Umbilical cord (tissue), 1 donor: ENCODE measurements at regions not wholly inside any gene's neighbourhood (a gene's known extent, or its start where the extent isn't known, plus 50 kb on each side); places are given as distances from the start of the nearest gene placed in this dataset.
A peak's percentile ranks its signal among the peaks of the same experiment; 100 is the strongest.

Experiments used
- DNase-seq: peaks from one replicate; pipeline ENCODE4 v3.0.0-alpha.2; 2015; ENCODE audit warnings: low spot score

- DNase-seq = no peak
These were observed 61.6 kb downstream of the LSM5 start for GRCh38 chr7:32428546-32428945.

GRCh38 chr7:32427769-32428291, 62.4 kb downstream of the LSM5 start:
- peak; percentile 70 for DNase-seq

- DNase-seq = no peak
These were observed 73.3 kb downstream of the LSM5 start for GRCh38 chr7:32416846-32417245.

- no peak for DNase-seq
These were observed 74.2 kb downstream of the LSM5 start for GRCh38 chr7:32415936-32416335.

- DNase-seq = no peak
These were observed 74.7 kb downstream of the LSM5 start for GRCh38 chr7:32415519-32415918.

- no peak for DNase-seq
These were observed 77.7 kb downstream of the LSM5 start for GRCh38 chr7:32412471-32412870.

GRCh38 chr7:32410545-32410944, 79.6 kb downstream of the LSM5 start:
- no peak for DNase-seq

- DNase-seq = no peak
These were observed 83.8 kb downstream of the LSM5 start for GRCh38 chr7:32406386-32406785.

- no peak for DNase-seq
These were observed 86.5 kb downstream of the LSM5 start for GRCh38 chr7:32403463-32404229.

GRCh38 chr7:32400676-32401075, 89.5 kb downstream of the LSM5 start:
- DNase-seq = no peak

GRCh38 chr7:32399311-32399710, 90.9 kb downstream of the LSM5 start:
- no peak for DNase-seq

GRCh38 chr7:32395168-32395567, 95.0 kb downstream of the LSM5 start:
- DNase-seq = no peak

GRCh38 chr7:32393861-32394260, 96.3 kb downstream of the LSM5 start:
- no peak for DNase-seq

GRCh38 chr7:32390210-32390609, 100.0 kb downstream of the LSM5 start:
- no peak for DNase-seq

GRCh38 chr7:32385316-32385956, 104.7 kb downstream of the LSM5 start:
- no peak for DNase-seq

- no peak for DNase-seq
These were observed 109.1 kb downstream of the LSM5 start for GRCh38 chr7:32381024-32381601.

GRCh38 chr7:32379510-32380112, 110.6 kb downstream of the LSM5 start:
- DNase-seq = no peak

GRCh38 chr7:32378988-32379387, 111.2 kb downstream of the LSM5 start:
- DNase-seq = no peak

GRCh38 chr7:32364581-32364980, 125.6 kb downstream of the LSM5 start:
- DNase-seq = no peak

- no peak for DNase-seq
These were observed 130.1 kb downstream of the LSM5 start for GRCh38 chr7:32360127-32360526.

- DNase-seq = peak; percentile 19
These were observed 132.5 kb downstream of the LSM5 start for GRCh38 chr7:32357535-32358277.
